NB4 (cell line): ENCODE measurements at regions not wholly inside any gene's neighbourhood (a gene's known extent, or its start where the extent isn't known, plus 50 kb on each side); places are given as distances from the start of the nearest gene placed in this dataset.

Experiments used
- DNase-seq: peaks from one replicate; pipeline ENCODE4 v3.0.0; 2010; ENCODE audit warnings: low read depth
- H3K4me3 ChIP-seq: one replicate; pipeline ENCODE4 v1.5.1; 2011; ENCODE audit warnings: mild to moderate bottlenecking, low read depth, low read length, moderate library complexity
- CTCF ChIP-seq: IDR thresholded peaks from one replicate; pipeline ENCODE4 v1.5.1; 2012; ENCODE audit warnings: low read depth, low read length
- MAX ChIP-seq: IDR thresholded peaks from 2 replicates; pipeline ENCODE4 v1.6.1; 2011; ENCODE audit warnings: low read depth, low read length
- MYC ChIP-seq: IDR thresholded peaks from 2 replicates; pipeline ENCODE4 v1.6.1; 2011; ENCODE audit warnings: low read depth, low read length
- POLR2A ChIP-seq: IDR thresholded peaks from 2 replicates; pipeline ENCODE4 v1.6.1; 2011; ENCODE audit warnings: mild to moderate bottlenecking; ENCODE audit not compliant: insufficient read length; ENCODE audit errors: extremely low read depth

GRCh38 chr2:181366675-181367175 is 90.5 kb upstream of the ITGA4 start:
- no peak for DNase-seq
- TF ChIP-seq POLR2A (no peak), CTCF (no peak), MYC (no peak), MAX (no peak)
- H3K4me3 ChIP-seq, result no peak overlapping the region

- DNase-seq, result no peak
- no peak for TF ChIP-seq POLR2A
- no peak for TF ChIP-seq MAX
- TF ChIP-seq MYC, result no peak
- TF ChIP-seq CTCF, result no peak
- H3K4me3 ChIP-seq, result no peak overlapping the region
These were observed 89.8 kb upstream of the ITGA4 start for GRCh38 chr2:181367411-181367810.

- no peak for TF ChIP-seq CTCF
- TF ChIP-seq MAX, result no peak
- no peak for TF ChIP-seq MYC
- TF ChIP-seq POLR2A, result no peak
- H3K4me3 ChIP-seq, result no peak overlapping the region
- DNase-seq, result no peak
These were observed 89.2 kb upstream of the ITGA4 start for GRCh38 chr2:181367906-181368435.

GRCh38 chr2:181370126-181370525 is 87.1 kb upstream of the ITGA4 start:
- no peak for DNase-seq
- no peak for TF ChIP-seq POLR2A
- no peak for TF ChIP-seq MAX
- TF ChIP-seq MYC, result no peak
- H3K4me3 ChIP-seq, result no peak overlapping the region

GRCh38 chr2:181371195-181371594 is 86.0 kb upstream of the ITGA4 start:
- DNase-seq, result no peak
- TF ChIP-seq POLR2A (no peak), CTCF (no peak), MAX (no peak), MYC (no peak)

GRCh38 chr2:181371782-181372645 is 85.2 kb upstream of the ITGA4 start:
- H3K4me3 ChIP-seq, result no peak overlapping the region
- no peak for TF ChIP-seq MYC
- no peak for TF ChIP-seq POLR2A
- no peak for TF ChIP-seq CTCF
- no peak for TF ChIP-seq MAX
- DNase-seq, result no peak

More at GRCh38 chr2:181371195-181371594, 86.0 kb upstream of the ITGA4 start:
- no peak overlapping the region for H3K4me3 ChIP-seq
